GM12878 (cell line): ENCODE measurements at regions not wholly inside any gene's neighbourhood (a gene's known extent, or its start where the extent isn't known, plus 50 kb on each side); places are given as distances from the start of the nearest gene placed in this dataset.

Experiments used
- ATAC-seq: fragments of 200-7000 bp; cut with Tn5 transposase; 3 replicates; pipeline ENCODE4 v1.9.1; 2020; ENCODE audit warnings: mild to moderate bottlenecking, moderate library complexity
- BruUV-seq: library from RNA; stranded (reverse); fragments of 400-500 nt; replicated peaks from 2 replicates; lab custom pipeline; 2021; lab: Mats Ljungman, UMichigan
- CTCF ChIA-PET: fragments of 300-600 bp; sonication (Branson Sonifier 250); formaldehyde crosslinking; extraction: SDS; loops from one replicate; lab custom pipeline; 2021; ENCODE audit warnings: inconsistent platforms; lab: Yijun Ruan, JAX
- POLR2A ChIA-PET: fragments of 350-600 bp; formaldehyde crosslinking; extraction: SDS; loops from one replicate; lab custom pipeline; 2021; ENCODE audit warnings: inconsistent platforms; lab: Charles Lee
- RAD21 ChIA-PET: fragments of 300-600 bp; sonication (Branson Sonifier 250); formaldehyde crosslinking; loops from one replicate; lab custom pipeline; 2023; ENCODE audit warnings: antibody characterized with exemption; ENCODE audit not compliant: unreplicated experiment; lab: Charles Lee
- SMC1A ChIA-PET: fragments of 300-600 bp; sonication (Branson Sonifier 250); formaldehyde crosslinking; loops from one replicate; lab custom pipeline; 2023; ENCODE audit not compliant: unreplicated experiment, uncharacterized antibody; lab: Charles Lee
- DNase-seq: peaks from one replicate; pipeline ENCODE4 v3.0.0-alpha.2; 2011; ENCODE audit warnings: low read depth, low spot score
- FAIRE-seq: peaks from 3 replicates; lab custom pipeline; 2011; peaks lifted over from hg19 to GRCh38; lab: Jason Lieb, UNC
- H2AFZ ChIP-seq: 2 replicates; pipeline ENCODE4 v1.6.0; 2011; ENCODE audit warnings: low read depth, low read length, control low read depth; ENCODE audit not compliant: control insufficient read depth
- H3K27ac ChIP-seq: 2 replicates; pipeline ENCODE4 v1.5.1; 2011; ENCODE audit warnings: control low read depth; ENCODE audit not compliant: control insufficient read depth, insufficient read depth
- H3K27me3 ChIP-seq, 2 experiments: replicated peaks in 1 of 2; 2 replicates each; pipeline versions ENCODE4 v1.6.0 to v1.6.1; 2011; ENCODE audit warnings: low read length in 1 of 2; ENCODE audit not compliant: control insufficient read depth in 2 of 2, insufficient read depth in 2 of 2
- H3K36me3 ChIP-seq, 2 experiments: 2 replicates each; pipeline ENCODE4 v1.5.1; 2011; ENCODE audit warnings: low read length in 1 of 2; ENCODE audit not compliant: control insufficient read depth in 2 of 2, insufficient read depth in 2 of 2
- H3K4me1 ChIP-seq: 2 replicates; pipeline ENCODE4 v1.6.1; 2011; ENCODE audit warnings: mild to moderate bottlenecking, low read length, moderate library complexity, mixed read lengths; ENCODE audit not compliant: control insufficient read depth, insufficient read depth
- H3K4me2 ChIP-seq: 2 replicates; pipeline ENCODE4 v1.6.0; 2011; ENCODE audit warnings: control low read depth; ENCODE audit not compliant: control insufficient read depth, insufficient read depth
- H3K4me3 ChIP-seq: fragments of 200-600 bp; sonication (generic); 2 replicates; pipeline ENCODE4 v1.5.1; 2016
- H3K79me2 ChIP-seq: 2 replicates; pipeline ENCODE4 v1.6.0; 2011; ENCODE audit warnings: low read length; ENCODE audit not compliant: control insufficient read depth, insufficient read depth
- H3K9ac ChIP-seq: 2 replicates; pipeline ENCODE4 v1.8.0; 2011; ENCODE audit warnings: low read length, control low read depth, mixed read lengths; ENCODE audit not compliant: control insufficient read depth, insufficient read depth
- H3K9me3 ChIP-seq: replicated peaks from 3 replicates; pipeline ENCODE4 v1.5.1; 2011; ENCODE audit warnings: mild to moderate bottlenecking, low read length; ENCODE audit not compliant: control insufficient read depth, insufficient read depth
- H4K20me1 ChIP-seq: 2 replicates; pipeline ENCODE4 v1.6.0; 2011; ENCODE audit not compliant: control insufficient read depth, insufficient read depth
- ATF7 ChIP-seq: fragments of 450-650 bp; IDR thresholded peaks from 2 replicates; pipeline ENCODE4 v1.6.1; 2016; ENCODE audit warnings: low read depth, mild to moderate bottlenecking
- BCL11A ChIP-seq: IDR thresholded peaks from 2 replicates; pipeline ENCODE4 v1.6.1; 2011; ENCODE audit warnings: low read depth, low read length
- CBX5 ChIP-seq: sonication (generic); IDR thresholded peaks from 2 replicates; pipeline ENCODE4 v1.6.1; 2016; ENCODE audit warnings: low read depth, moderate library complexity, mild to moderate bottlenecking, inconsistent platforms
- CHD1 ChIP-seq: IDR thresholded peaks from 2 replicates; pipeline ENCODE4 v1.6.1; 2012; ENCODE audit warnings: low read depth, low read length, improper control_type of control experiment
- CREM ChIP-seq: IDR thresholded peaks from 2 replicates; pipeline ENCODE4 v1.6.1; 2014; ENCODE audit warnings: antibody characterized with exemption, low read depth
- EZH2 ChIP-seq: IDR thresholded peaks from 2 replicates; pipeline ENCODE4 v1.6.1; 2012; ENCODE audit warnings: low read depth, mild to moderate bottlenecking, control low read depth, inconsistent platforms, low read length, borderline replicate concordance; ENCODE audit not compliant: control insufficient read depth
- HDGF ChIP-seq: fragments of 450-650 bp; IDR thresholded peaks from 2 replicates; pipeline ENCODE4 v1.6.1; 2016; ENCODE audit warnings: antibody characterized with exemption
- JUND ChIP-seq: IDR thresholded peaks from 2 replicates; pipeline ENCODE4 v1.6.1; 2012; ENCODE audit warnings: low read depth, mild to moderate bottlenecking, low read length, improper control_type of control experiment, moderate library complexity
- LARP7 ChIP-seq: fragments of 450-650 bp; IDR thresholded peaks from 2 replicates; pipeline ENCODE4 v1.6.1; 2017; ENCODE audit warnings: mild to moderate bottlenecking
- MTA2 ChIP-seq: fragments of 450-650 bp; IDR thresholded peaks from 2 replicates; pipeline ENCODE4 v1.6.1; 2016; ENCODE audit warnings: low read depth, mild to moderate bottlenecking, moderate library complexity
- NFXL1 ChIP-seq: fragments of 450-650 bp; IDR thresholded peaks from 2 replicates; pipeline ENCODE4 v1.6.1; 2017; ENCODE audit warnings: antibody characterized with exemption, mild to moderate bottlenecking, borderline replicate concordance
- POLR2AphosphoS5 ChIP-seq: IDR thresholded peaks from 2 replicates; pipeline ENCODE4 v1.6.1; 2011; ENCODE audit warnings: mild to moderate bottlenecking, low read length, inconsistent platforms
- RAD51 ChIP-seq: fragments of 450-650 bp; IDR thresholded peaks from 2 replicates; pipeline ENCODE4 v1.6.1; 2016; ENCODE audit warnings: moderate library complexity, mild to moderate bottlenecking, inconsistent platforms
- RB1 ChIP-seq: fragments of 450-650 bp; formaldehyde crosslinking; IDR thresholded peaks from 2 replicates; pipeline ENCODE4 v1.6.1; 2017; ENCODE audit warnings: mild to moderate bottlenecking, borderline replicate concordance
- RELA ChIP-seq: fragments of 450-650 bp; IDR thresholded peaks from 2 replicates; pipeline ENCODE4 v1.8.0; 2014; ENCODE audit warnings: borderline replicate concordance; ENCODE audit not compliant: partially characterized antibody
- RUNX3 ChIP-seq: IDR thresholded peaks from 2 replicates; pipeline ENCODE4 v1.6.1; 2012; ENCODE audit warnings: low read length, inconsistent platforms
- SUPT20H ChIP-seq: IDR thresholded peaks from 2 replicates; pipeline ENCODE4 v1.6.1; 2011; ENCODE audit warnings: low read depth, mild to moderate bottlenecking, low read length, moderate library complexity, borderline replicate concordance; ENCODE audit not compliant: control insufficient read depth
- YY1 ChIP-seq: IDR thresholded peaks from 2 replicates; pipeline ENCODE4 v1.6.1; 2011; ENCODE audit warnings: low read depth, mild to moderate bottlenecking, low read length
- ZNF217 ChIP-seq: fragments of 450-650 bp; IDR thresholded peaks from 2 replicates; pipeline ENCODE4 v1.6.1; 2017; ENCODE audit warnings: antibody characterized with exemption, mild to moderate bottlenecking
- WGBS: methylation state at CpG from one replicate; pipeline ENCODE4 v1.1.6; 2016; ENCODE audit warnings: low lambda C conversion rate; ENCODE audit not compliant: insufficient replicate concordance, insufficient coverage; ENCODE audit errors: missing lambda C conversion rate; 5-methylcytosine and 5-hydroxymethylcytosine counted together
- in situ Hi-C: fragments of 300-500 bp; cut with MboI; formaldehyde crosslinking; loops from 9 replicates; pipeline ENCODE4 v1.14.3; 2018; ENCODE audit warnings: mixed read lengths
- intact Hi-C: fragments of 100-400 bp; cut with micrococcal nuclease; formaldehyde crosslinking; loops from one replicate; pipeline ENCODE4 v1.14.2; 2022; ENCODE audit not compliant: unreplicated experiment
- TF ChIP-seq, protein P1 (sequence below): IDR thresholded peaks from 2 replicates; pipeline ENCODE4 v1.6.1; 2011; ENCODE audit warnings: low read depth, low read length, improper control_type of control experiment, borderline replicate concordance
- TF ChIP-seq, protein P2 (sequence below): fragments of 450-650 bp; IDR thresholded peaks from 2 replicates; pipeline ENCODE4 v1.6.1; 2018; ENCODE audit warnings: borderline replicate concordance, mild to moderate bottlenecking; ENCODE audit not compliant: partially characterized antibody

DNA sequence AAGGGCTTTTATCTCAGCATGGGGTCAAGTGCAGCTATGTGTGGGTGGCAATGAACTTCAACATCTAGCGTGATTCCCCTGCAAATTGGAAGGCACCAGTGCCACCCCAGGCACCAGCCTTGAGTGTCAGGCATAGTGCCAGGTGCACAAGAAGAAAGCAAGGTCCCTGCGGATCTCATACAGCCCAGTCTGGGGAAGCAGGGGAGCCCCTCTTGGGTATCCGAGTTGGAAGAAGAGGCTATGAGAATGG, 269.0 kb downstream of the RPS24 start (continued):
- TF ChIP-seq CHD1 (no peak), NFXL1 (no peak), BCL11A (no peak), ATF7 (no peak)
- TF ChIP-seq, protein P1, sequence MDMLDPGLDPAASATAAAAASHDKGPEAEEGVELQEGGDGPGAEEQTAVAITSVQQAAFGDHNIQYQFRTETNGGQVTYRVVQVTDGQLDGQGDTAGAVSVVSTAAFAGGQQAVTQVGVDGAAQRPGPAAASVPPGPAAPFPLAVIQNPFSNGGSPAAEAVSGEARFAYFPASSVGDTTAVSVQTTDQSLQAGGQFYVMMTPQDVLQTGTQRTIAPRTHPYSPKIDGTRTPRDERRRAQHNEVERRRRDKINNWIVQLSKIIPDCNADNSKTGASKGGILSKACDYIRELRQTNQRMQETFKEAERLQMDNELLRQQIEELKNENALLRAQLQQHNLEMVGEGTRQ, result no peak
- TF ChIP-seq, protein P2, sequence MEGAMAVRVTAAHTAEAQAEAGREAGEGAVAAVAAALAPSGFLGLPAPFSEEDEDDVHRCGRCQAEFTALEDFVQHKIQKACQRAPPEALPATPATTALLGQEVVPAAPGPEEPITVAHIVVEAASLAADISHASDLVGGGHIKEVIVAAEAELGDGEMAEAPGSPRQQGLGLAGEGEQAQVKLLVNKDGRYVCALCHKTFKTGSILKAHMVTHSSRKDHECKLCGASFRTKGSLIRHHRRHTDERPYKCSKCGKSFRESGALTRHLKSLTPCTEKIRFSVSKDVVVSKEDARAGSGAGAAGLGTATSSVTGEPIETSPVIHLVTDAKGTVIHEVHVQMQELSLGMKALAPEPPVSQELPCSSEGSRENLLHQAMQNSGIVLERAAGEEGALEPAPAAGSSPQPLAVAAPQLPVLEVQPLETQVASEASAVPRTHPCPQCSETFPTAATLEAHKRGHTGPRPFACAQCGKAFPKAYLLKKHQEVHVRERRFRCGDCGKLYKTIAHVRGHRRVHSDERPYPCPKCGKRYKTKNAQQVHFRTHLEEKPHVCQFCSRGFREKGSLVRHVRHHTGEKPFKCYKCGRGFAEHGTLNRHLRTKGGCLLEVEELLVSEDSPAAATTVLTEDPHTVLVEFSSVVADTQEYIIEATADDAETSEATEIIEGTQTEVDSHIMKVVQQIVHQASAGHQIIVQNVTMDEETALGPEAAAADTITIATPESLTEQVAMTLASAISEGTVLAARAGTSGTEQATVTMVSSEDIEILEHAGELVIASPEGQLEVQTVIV, result no peak
- TF ChIP-seq, all 136 proteins: peak for 3

DNA sequence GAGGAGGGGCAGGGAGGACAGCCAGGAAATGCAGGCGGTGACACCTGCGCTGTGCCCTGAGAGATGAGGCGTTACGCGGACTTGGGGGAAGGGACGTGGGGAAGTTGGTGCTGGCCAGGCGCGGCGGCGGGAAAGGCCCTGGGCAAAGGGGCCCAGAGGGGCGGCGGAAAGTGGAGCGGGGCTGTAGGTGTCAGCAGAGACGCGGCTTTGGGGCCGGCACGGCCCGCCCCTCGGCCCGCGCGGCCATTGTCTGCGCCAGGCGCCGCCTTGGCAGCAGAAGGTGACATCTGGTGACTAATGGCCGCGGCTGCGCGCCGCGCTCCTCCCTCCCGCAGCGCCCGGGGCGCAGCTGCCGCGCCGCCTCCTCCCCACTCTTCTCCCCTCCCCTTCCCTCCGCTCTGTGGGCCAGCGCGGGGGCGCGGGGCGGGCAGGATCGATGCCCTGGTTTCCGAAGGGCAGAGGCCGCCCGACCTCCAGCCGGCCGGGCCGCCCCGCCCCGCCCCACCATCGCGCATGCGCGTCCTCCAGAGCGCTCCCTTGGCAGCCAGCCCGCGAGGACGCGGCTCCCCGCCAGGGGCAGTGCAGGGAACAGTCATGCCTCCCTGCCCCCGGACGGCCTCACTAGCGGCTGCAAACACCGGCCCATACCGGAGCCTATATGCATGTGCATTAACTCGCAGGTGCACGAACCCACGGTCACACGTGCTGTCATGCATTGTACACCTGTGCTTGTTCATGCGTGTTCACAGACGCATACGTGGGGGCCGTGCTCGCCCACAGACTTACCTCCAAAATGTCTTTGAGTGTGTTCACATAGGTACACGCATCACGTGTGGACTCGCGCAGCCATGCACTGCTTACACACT, 269.6 kb downstream of the RPS24 start:
- in situ Hi-C loops (no loop called here), intact Hi-C loops (loop anchor here (5.0 kb wide), 1 partner anchor 256 kb away; no protein-coding TSS in a partner anchor)
- DNase-seq (peak; percentile 73), ATAC-seq (peak; percentile 95), FAIRE-seq (peak; percentile 88)
- 2% methylated on average over 60 of the region's 81 CpGs for WGBS
- H3K4me3 ChIP-seq, result peak overlapping the region; percentile 64
- H3K36me3 ChIP-seq, result no peaks in the 10 kb centered on the region
- peak overlapping the region; percentile 87 for H2AFZ ChIP-seq
- H3K9ac ChIP-seq, result peak overlapping the region; percentile 52
- peak overlapping the region; percentile 35 for H3K27ac ChIP-seq
- RAD21 ChIA-PET, result interaction anchor here (0.5 to 1.5 kb wide), 5 partner anchors 39 to 257 kb away, joined by 3 to 4 read pairs (median 3); no protein-coding TSS in a partner anchor
- POLR2A ChIA-PET, result no interaction called here
- H3K4me2 ChIP-seq, result peak overlapping the region; percentile 86
- H3K4me1 ChIP-seq, result peaks cover 15% of the 10 kb centered on the region
- no TSS peak for BruUV-seq
- no peaks in the 10 kb centered on the region for H3K9me3 ChIP-seq
- SMC1A ChIA-PET, result interaction anchor here (0.8 to 1.7 kb wide), 3 partner anchors 12 to 257 kb away, joined by 3 to 4 read pairs (median 3); no protein-coding TSS in a partner anchor
- no peaks in the 10 kb centered on the region for H3K79me2 ChIP-seq
- peaks cover 0 to 5% of the 10 kb centered on the region in 2 experiments; a peak in 2 of 4 replicates for H3K27me3 ChIP-seq
- no peaks in the 10 kb centered on the region for H4K20me1 ChIP-seq
- CTCF ChIA-PET, result interaction anchor here (0.6 to 1.8 kb wide), 8 partner anchors 11 to 355 kb away, joined by 3 to 18 read pairs (median 4); no protein-coding TSS in a partner anchor
- TF ChIP-seq ZNF217 (peak; percentile 60; the same call in 1 of the 2 replicates), RUNX3 (peak; percentile 33), POLR2AphosphoS5 (peak; percentile 77; the same call in 1 of the 2 replicates), EZH2 (no peak), YY1 (peak; percentile 95), CREM (0 out of 2 replicates have a peak, but pooled peaks have one; percentile 19), RAD51 (no peak), MTA2 (no peak), RELA (peak; percentile 41), LARP7 (peak; percentile 77; the same call in 1 of the 2 replicates), JUND (0 out of 2 replicates have a peak, but pooled peaks have one; percentile 2), CBX5 (no peak; the same call in 1 of the 2 replicates), SUPT20H (no peak), RB1 (peak; percentile 71; the same call in 1 of the 2 replicates), HDGF (peak; percentile 68; the same call in 1 of the 2 replicates)
